ENCODE measurements at regions not wholly inside any gene's neighbourhood (a gene's known extent, or its start where the extent isn't known, plus 50 kb on each side); places are given as distances from the start of the nearest gene placed in this dataset.

GRCh38 chr3:166405896-166406295 lies 568.7 kb upstream of the BCHE start:
- TF ChIP-seq CTCF (conservative IDR thresholded peaks at IDR 0.05) (no peak), ZFX (IDR thresholded peaks at IDR 0.05) (no peak)

GRCh38 chr3:166405465-166405864 lies 568.2 kb upstream of the BCHE start:
- no peak overlapping the region for H3K27ac ChIP-seq
- TF ChIP-seq CTCF (conservative IDR thresholded peaks at IDR 0.05) (no peak), ZFX (IDR thresholded peaks at IDR 0.05) (no peak)

More at GRCh38 chr3:166405896-166406295, 568.7 kb upstream of the BCHE start:
- no peak overlapping the region for H3K27ac ChIP-seq

DNA sequence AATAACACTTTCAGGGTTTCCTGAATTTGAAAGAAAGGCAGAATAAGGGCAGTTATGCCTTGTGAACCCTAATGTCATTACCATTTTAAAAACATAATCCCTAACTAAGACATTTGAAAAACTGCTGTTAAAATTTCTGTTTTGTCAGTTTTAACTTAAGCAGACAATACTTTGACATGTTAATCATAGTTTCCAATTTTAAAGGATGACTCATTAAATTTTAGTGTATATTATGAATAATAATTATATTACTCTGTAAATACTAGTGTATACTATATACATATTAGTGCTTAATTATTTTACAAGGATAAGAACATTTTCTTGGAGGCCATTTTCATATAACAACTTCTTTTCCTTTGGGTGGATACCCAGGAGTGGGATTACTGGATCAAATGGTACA lies 553.1 kb upstream of the BCHE start:
- H3K27ac ChIP-seq, result no peak overlapping the region
- TF ChIP-seq ZFX (IDR thresholded peaks at IDR 0.05) (no peak), CTCF (conservative IDR thresholded peaks at IDR 0.05) (no peak)

GRCh38 chr3:166388321-166388720 lies 551.1 kb upstream of the BCHE start:
- TF ChIP-seq ZFX (IDR thresholded peaks at IDR 0.05) (no peak), CTCF (conservative IDR thresholded peaks at IDR 0.05) (no peak)
- no peak overlapping the region for H3K27ac ChIP-seq

- TF ChIP-seq CTCF (conservative IDR thresholded peaks at IDR 0.05) (no peak), ZFX (IDR thresholded peaks at IDR 0.05) (no peak)
- H3K27ac ChIP-seq, result no peak overlapping the region
Observed at GRCh38 chr3:166372571-166373106, 535.4 kb upstream of the BCHE start.

DNA sequence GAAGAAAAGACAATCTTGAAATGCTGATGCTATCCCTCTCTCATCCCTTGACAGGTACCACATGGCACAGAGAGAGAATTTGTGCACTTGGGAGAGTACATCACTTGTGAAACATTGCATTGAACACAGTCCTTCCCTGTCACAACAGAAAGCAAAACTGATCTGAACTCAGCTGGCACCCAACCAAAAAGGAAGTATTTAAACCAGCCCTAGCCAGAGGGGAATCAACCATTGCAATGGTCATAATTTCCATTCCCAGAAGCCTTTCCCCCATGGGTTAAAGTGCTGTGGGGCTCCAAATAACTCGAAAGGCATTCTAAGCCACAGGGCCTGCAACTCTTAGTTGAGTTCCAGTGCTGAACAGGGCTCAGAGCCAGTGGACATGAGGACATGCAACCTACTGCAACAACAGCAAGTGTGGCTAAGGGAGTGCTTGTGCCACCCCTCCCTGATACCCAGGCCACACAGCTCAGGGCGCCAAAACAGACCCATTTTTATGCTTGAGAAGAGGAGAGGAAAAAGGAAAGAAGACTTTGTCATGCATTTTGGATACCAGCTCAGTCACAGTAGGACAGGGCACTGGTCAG lies 530.8 kb upstream of the BCHE start:
- no peak overlapping the region for H3K27ac ChIP-seq
- TF ChIP-seq ZFX (IDR thresholded peaks at IDR 0.05) (no peak), CTCF (conservative IDR thresholded peaks at IDR 0.05) (no peak)

GRCh38 chr3:166362698-166363097 lies 525.5 kb upstream of the BCHE start:
- TF ChIP-seq ZFX (IDR thresholded peaks at IDR 0.05) (no peak), CTCF (conservative IDR thresholded peaks at IDR 0.05) (no peak)
- H3K27ac ChIP-seq, result no peak overlapping the region

All from C4-2B (cell line).